Thyroid gland (tissue), 4 donors: ENCODE measurements at regions not wholly inside any gene's neighbourhood (a gene's known extent, or its start where the extent isn't known, plus 50 kb on each side); places are given as distances from the start of the nearest gene placed in this dataset.

Experiments used
- CTCF ChIP-seq, 6 experiments: fragments of 200-600 bp in 3 of 6; fragments of 450-650 bp in 3 of 6; sonication (generic) in 3 of 6; IDR thresholded peaks; one replicate each; pipeline ENCODE4 v1.5.1; 2016 to 2019; ENCODE audit warnings: antibody characterized with exemption in 6 of 6, mild to moderate bottlenecking in 2 of 6, inconsistent platforms in 1 of 6, moderate library complexity in 1 of 6
- POLR2A ChIP-seq, 2 donors: fragments of 450-650 bp; IDR thresholded peaks; one replicate each; pipeline ENCODE4 v1.6.1; 2017; ENCODE audit warnings: antibody characterized with exemption in 2 of 2, mild to moderate bottlenecking in 2 of 2, moderate library complexity in 1 of 2

GRCh38 chr6:40774932-40775331 lies 187.8 kb upstream of the LRFN2 start:
- no peak for TF ChIP-seq POLR2A (IDR thresholded peaks at IDR 0.05)
- TF ChIP-seq CTCF (IDR thresholded peaks at IDR 0.05): no peak
